GM12878 (cell line): ENCODE measurements at regions not wholly inside any gene's neighbourhood (a gene's known extent, or its start where the extent isn't known, plus 50 kb on each side); places are given as distances from the start of the nearest gene placed in this dataset.

ENCODE experiments used
- ATAC-seq: fragments of 200-7000 bp; cut with Tn5 transposase; 3 replicates; pipeline ENCODE4 v1.9.1; 2020; ENCODE audit warnings: mild to moderate bottlenecking, moderate library complexity
- BruUV-seq: library from RNA; stranded (reverse); fragments of 400-500 nt; replicated peaks from 2 replicates; lab custom pipeline; 2021; lab: Mats Ljungman, UMichigan
- CTCF ChIA-PET: fragments of 300-600 bp; sonication (Branson Sonifier 250); formaldehyde crosslinking; extraction: SDS; loops from one replicate; lab custom pipeline; 2021; ENCODE audit warnings: inconsistent platforms; lab: Yijun Ruan, JAX
- POLR2A ChIA-PET: fragments of 350-600 bp; formaldehyde crosslinking; extraction: SDS; loops from one replicate; lab custom pipeline; 2021; ENCODE audit warnings: inconsistent platforms; lab: Charles Lee
- RAD21 ChIA-PET: fragments of 300-600 bp; sonication (Branson Sonifier 250); formaldehyde crosslinking; loops from one replicate; lab custom pipeline; 2023; ENCODE audit warnings: antibody characterized with exemption; ENCODE audit not compliant: unreplicated experiment; lab: Charles Lee
- SMC1A ChIA-PET: fragments of 300-600 bp; sonication (Branson Sonifier 250); formaldehyde crosslinking; loops from one replicate; lab custom pipeline; 2023; ENCODE audit not compliant: unreplicated experiment, uncharacterized antibody; lab: Charles Lee
- DNase-seq: peaks from one replicate; pipeline ENCODE4 v3.0.0-alpha.2; 2011; ENCODE audit warnings: low read depth, low spot score
- FAIRE-seq: peaks from 3 replicates; lab custom pipeline; 2011; peaks lifted over from hg19 to GRCh38; lab: Jason Lieb, UNC
- H2AFZ ChIP-seq: 2 replicates; pipeline ENCODE4 v1.6.0; 2011; ENCODE audit warnings: low read depth, low read length, control low read depth; ENCODE audit not compliant: control insufficient read depth
- H3K27ac ChIP-seq: 2 replicates; pipeline ENCODE4 v1.5.1; 2011; ENCODE audit warnings: control low read depth; ENCODE audit not compliant: control insufficient read depth, insufficient read depth
- H3K27me3 ChIP-seq, 2 experiments: replicated peaks in 1 of 2; 2 replicates each; pipeline versions ENCODE4 v1.6.0 to v1.6.1; 2011; ENCODE audit warnings: low read length in 1 of 2; ENCODE audit not compliant: control insufficient read depth in 2 of 2, insufficient read depth in 2 of 2
- H3K36me3 ChIP-seq, 2 experiments: 2 replicates each; pipeline ENCODE4 v1.5.1; 2011; ENCODE audit warnings: low read length in 1 of 2; ENCODE audit not compliant: control insufficient read depth in 2 of 2, insufficient read depth in 2 of 2
- H3K4me1 ChIP-seq: 2 replicates; pipeline ENCODE4 v1.6.1; 2011; ENCODE audit warnings: mild to moderate bottlenecking, low read length, moderate library complexity, mixed read lengths; ENCODE audit not compliant: control insufficient read depth, insufficient read depth
- H3K4me2 ChIP-seq: 2 replicates; pipeline ENCODE4 v1.6.0; 2011; ENCODE audit warnings: control low read depth; ENCODE audit not compliant: control insufficient read depth, insufficient read depth
- H3K4me3 ChIP-seq: fragments of 200-600 bp; sonication (generic); 2 replicates; pipeline ENCODE4 v1.5.1; 2016
- H3K79me2 ChIP-seq: 2 replicates; pipeline ENCODE4 v1.6.0; 2011; ENCODE audit warnings: low read length; ENCODE audit not compliant: control insufficient read depth, insufficient read depth
- H3K9ac ChIP-seq: 2 replicates; pipeline ENCODE4 v1.8.0; 2011; ENCODE audit warnings: low read length, control low read depth, mixed read lengths; ENCODE audit not compliant: control insufficient read depth, insufficient read depth
- H3K9me3 ChIP-seq: replicated peaks from 3 replicates; pipeline ENCODE4 v1.5.1; 2011; ENCODE audit warnings: mild to moderate bottlenecking, low read length; ENCODE audit not compliant: control insufficient read depth, insufficient read depth
- H4K20me1 ChIP-seq: 2 replicates; pipeline ENCODE4 v1.6.0; 2011; ENCODE audit not compliant: control insufficient read depth, insufficient read depth
- BACH1 ChIP-seq: fragments of 450-650 bp; IDR thresholded peaks from 2 replicates; pipeline ENCODE4 v1.6.1; 2017; ENCODE audit warnings: mild to moderate bottlenecking, borderline replicate concordance
- CEBPB ChIP-seq, 2 experiments: fragments of 150-350 bp in 1 of 2; IDR thresholded peaks; 2 replicates each; pipeline ENCODE4 v1.6.1; 2012 to 2014; ENCODE audit warnings: low read depth in 2 of 2, low read length in 2 of 2, borderline replicate concordance in 1 of 2, inconsistent platforms in 1 of 2
- CEBPZ ChIP-seq: fragments of 150-350 bp; IDR thresholded peaks from 2 replicates; pipeline ENCODE4 v1.6.1; 2016; ENCODE audit warnings: low read depth, low read length
- EED ChIP-seq: sonication (generic); IDR thresholded peaks from 2 replicates; pipeline ENCODE4 v1.6.1; 2016; ENCODE audit warnings: antibody characterized with exemption, low read depth
- GATAD2B ChIP-seq: fragments of 450-650 bp; conservative IDR thresholded peaks from 2 replicates; pipeline ENCODE4 v1.6.1; 2017; ENCODE audit warnings: low read depth, mild to moderate bottlenecking, moderate library complexity
- LARP7 ChIP-seq: fragments of 450-650 bp; IDR thresholded peaks from 2 replicates; pipeline ENCODE4 v1.6.1; 2017; ENCODE audit warnings: mild to moderate bottlenecking
- SMAD5 ChIP-seq: IDR thresholded peaks from 2 replicates; pipeline ENCODE4 v1.6.1; 2016; ENCODE audit warnings: antibody characterized with exemption, low read depth
- STAT1 ChIP-seq: fragments of 450-650 bp; conservative IDR thresholded peaks from 2 replicates; pipeline ENCODE4 v1.6.1; 2014; ENCODE audit warnings: antibody characterized with exemption, mild to moderate bottlenecking
- TCF12 ChIP-seq: IDR thresholded peaks from 2 replicates; pipeline ENCODE4 v1.6.1; 2011; ENCODE audit warnings: low read depth, mild to moderate bottlenecking, low read length
- YBX1 ChIP-seq: fragments of 450-650 bp; IDR thresholded peaks from 2 replicates; pipeline ENCODE4 v1.6.1; 2016; ENCODE audit warnings: antibody characterized with exemption
- ZBED1 ChIP-seq: IDR thresholded peaks from 2 replicates; pipeline ENCODE4 v1.6.1; 2016; ENCODE audit warnings: borderline replicate concordance
- WGBS: methylation state at CpG from one replicate; pipeline ENCODE4 v1.1.6; 2016; ENCODE audit warnings: low lambda C conversion rate; ENCODE audit not compliant: insufficient replicate concordance, insufficient coverage; ENCODE audit errors: missing lambda C conversion rate; 5-methylcytosine and 5-hydroxymethylcytosine counted together
- in situ Hi-C: fragments of 300-500 bp; cut with MboI; formaldehyde crosslinking; loops from 9 replicates; pipeline ENCODE4 v1.14.3; 2018; ENCODE audit warnings: mixed read lengths
- intact Hi-C: fragments of 100-400 bp; cut with micrococcal nuclease; formaldehyde crosslinking; loops from one replicate; pipeline ENCODE4 v1.14.2; 2022; ENCODE audit not compliant: unreplicated experiment
- TF ChIP-seq, protein P1 (sequence below): fragments of 150-350 bp; IDR thresholded peaks from 2 replicates; pipeline ENCODE4 v1.6.1; 2014; ENCODE audit warnings: mild to moderate bottlenecking, low read depth, low read length
- TF ChIP-seq, protein P2 (sequence below): IDR thresholded peaks from 2 replicates; pipeline ENCODE4 v1.6.1; 2012; ENCODE audit warnings: low read length, inconsistent platforms
- TF ChIP-seq, protein P3 (sequence below): fragments of 450-650 bp; IDR thresholded peaks from 2 replicates; pipeline ENCODE4 v1.6.1; 2017; ENCODE audit warnings: low read depth, mild to moderate bottlenecking, moderate library complexity

DNA sequence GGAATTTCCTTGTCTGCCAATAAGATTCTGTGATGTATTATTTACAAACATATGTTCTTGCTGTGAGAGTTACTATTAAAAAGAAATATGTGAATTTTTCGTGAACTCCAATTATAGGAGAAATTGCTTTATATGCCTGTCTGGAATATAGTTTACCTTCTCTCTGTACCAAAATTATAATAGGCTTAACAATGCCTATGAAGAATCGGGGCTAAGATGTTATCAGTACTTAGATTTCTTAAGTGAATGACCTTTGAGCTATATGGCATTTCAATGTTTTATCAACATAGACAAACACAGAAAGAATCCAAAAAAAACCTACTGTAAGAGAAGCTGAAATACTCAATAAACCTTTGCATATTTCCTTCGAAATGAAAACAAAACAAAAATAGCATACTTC lies 323.1 kb upstream of the ADAMTS5 start:
- no peaks in the 10 kb centered on the region for H3K4me1 ChIP-seq
- H3K27me3 ChIP-seq = no peaks in the 10 kb centered on the region
- FAIRE-seq (no peak), ATAC-seq (no peak), DNase-seq (no peak)
- whole genome bisulfite sequencing = 2% methylated on average over 3 of the region's 3 CpGs
- no peaks in the 10 kb centered on the region; the same call in 2 of the 3 replicates for H3K9me3 ChIP-seq
- in situ Hi-C loops (no loop called here), intact Hi-C loops (no loop called here)
- RAD21 ChIA-PET = no interaction called here
- H3K4me3 ChIP-seq = no peak overlapping the region
- CTCF ChIA-PET = no interaction called here
- BruUV-seq = no TSS peak
- H3K27ac ChIP-seq = no peak overlapping the region
- no peaks in the 10 kb centered on the region for H4K20me1 ChIP-seq
- no peaks in the 10 kb centered on the region for H3K36me3 ChIP-seq
- TF ChIP-seq ZBED1 = no peak
- TF ChIP-seq BACH1 = no peak
- TF ChIP-seq, protein P1, sequence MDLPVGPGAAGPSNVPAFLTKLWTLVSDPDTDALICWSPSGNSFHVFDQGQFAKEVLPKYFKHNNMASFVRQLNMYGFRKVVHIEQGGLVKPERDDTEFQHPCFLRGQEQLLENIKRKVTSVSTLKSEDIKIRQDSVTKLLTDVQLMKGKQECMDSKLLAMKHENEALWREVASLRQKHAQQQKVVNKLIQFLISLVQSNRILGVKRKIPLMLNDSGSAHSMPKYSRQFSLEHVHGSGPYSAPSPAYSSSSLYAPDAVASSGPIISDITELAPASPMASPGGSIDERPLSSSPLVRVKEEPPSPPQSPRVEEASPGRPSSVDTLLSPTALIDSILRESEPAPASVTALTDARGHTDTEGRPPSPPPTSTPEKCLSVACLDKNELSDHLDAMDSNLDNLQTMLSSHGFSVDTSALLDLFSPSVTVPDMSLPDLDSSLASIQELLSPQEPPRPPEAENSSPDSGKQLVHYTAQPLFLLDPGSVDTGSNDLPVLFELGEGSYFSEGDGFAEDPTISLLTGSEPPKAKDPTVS = no peak
- no peak for TF ChIP-seq GATAD2B
- TF ChIP-seq STAT1 = no peak
- TF ChIP-seq, protein P2, sequence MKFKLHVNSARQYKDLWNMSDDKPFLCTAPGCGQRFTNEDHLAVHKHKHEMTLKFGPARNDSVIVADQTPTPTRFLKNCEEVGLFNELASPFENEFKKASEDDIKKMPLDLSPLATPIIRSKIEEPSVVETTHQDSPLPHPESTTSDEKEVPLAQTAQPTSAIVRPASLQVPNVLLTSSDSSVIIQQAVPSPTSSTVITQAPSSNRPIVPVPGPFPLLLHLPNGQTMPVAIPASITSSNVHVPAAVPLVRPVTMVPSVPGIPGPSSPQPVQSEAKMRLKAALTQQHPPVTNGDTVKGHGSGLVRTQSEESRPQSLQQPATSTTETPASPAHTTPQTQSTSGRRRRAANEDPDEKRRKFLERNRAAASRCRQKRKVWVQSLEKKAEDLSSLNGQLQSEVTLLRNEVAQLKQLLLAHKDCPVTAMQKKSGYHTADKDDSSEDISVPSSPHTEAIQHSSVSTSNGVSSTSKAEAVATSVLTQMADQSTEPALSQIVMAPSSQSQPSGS = no peak
- no peak for TF ChIP-seq CEBPZ
- TF ChIP-seq EED = no peak
- TF ChIP-seq LARP7 = no peak
- TF ChIP-seq TCF12 = no peak
- no peak for TF ChIP-seq CEBPB (IDR thresholded peaks at IDR 0.05; ENCODE audit: borderline replicate concordance in 1 of 2, low read depth in 2 of 2, low read length in 2 of 2)
- no peak for TF ChIP-seq SMAD5
- TF ChIP-seq YBX1 = no peak
- TF ChIP-seq, protein P3, sequence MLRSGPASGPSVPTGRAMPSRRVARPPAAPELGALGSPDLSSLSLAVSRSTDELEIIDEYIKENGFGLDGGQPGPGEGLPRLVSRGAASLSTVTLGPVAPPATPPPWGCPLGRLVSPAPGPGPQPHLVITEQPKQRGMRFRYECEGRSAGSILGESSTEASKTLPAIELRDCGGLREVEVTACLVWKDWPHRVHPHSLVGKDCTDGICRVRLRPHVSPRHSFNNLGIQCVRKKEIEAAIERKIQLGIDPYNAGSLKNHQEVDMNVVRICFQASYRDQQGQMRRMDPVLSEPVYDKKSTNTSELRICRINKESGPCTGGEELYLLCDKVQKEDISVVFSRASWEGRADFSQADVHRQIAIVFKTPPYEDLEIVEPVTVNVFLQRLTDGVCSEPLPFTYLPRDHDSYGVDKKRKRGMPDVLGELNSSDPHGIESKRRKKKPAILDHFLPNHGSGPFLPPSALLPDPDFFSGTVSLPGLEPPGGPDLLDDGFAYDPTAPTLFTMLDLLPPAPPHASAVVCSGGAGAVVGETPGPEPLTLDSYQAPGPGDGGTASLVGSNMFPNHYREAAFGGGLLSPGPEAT = no peak
- SMC1A ChIA-PET = no interaction called here
- H3K4me2 ChIP-seq = no peak overlapping the region
- POLR2A ChIA-PET = no interaction called here
- no peaks in the 10 kb centered on the region for H3K79me2 ChIP-seq
- no peak overlapping the region for H2AFZ ChIP-seq
- H3K9ac ChIP-seq = no peak overlapping the region
